NCI-H446 treated with DMSO at 0.1 percent for 48 hours (cell line): ENCODE measurements at regions not wholly inside any gene's neighbourhood (a gene's known extent, or its start where the extent isn't known, plus 50 kb on each side); places are given as distances from the start of the nearest gene placed in this dataset.

Experiments
- DNase-seq: peaks from one replicate; lab custom pipeline; 2025; lab: John Stamatoyannopoulos, UW

- DNase-seq = no peak
Observed at GRCh38 chr11:127713226-127713625, 712.7 kb upstream of the KIRREL3 start.

GRCh38 chr11:127711748-127712147, 711.2 kb upstream of the KIRREL3 start:
- no peak for DNase-seq

- no peak for DNase-seq
Observed at GRCh38 chr11:127710831-127711230, 710.3 kb upstream of the KIRREL3 start.

GRCh38 chr11:127709960-127710359, 709.4 kb upstream of the KIRREL3 start:
- no peak for DNase-seq

GRCh38 chr11:127693686-127694085, 693.1 kb upstream of the KIRREL3 start:
- no peak for DNase-seq

GRCh38 chr11:127683321-127683720, 682.8 kb upstream of the KIRREL3 start:
- DNase-seq = no peak

GRCh38 chr11:127679816-127680545, 679.4 kb upstream of the KIRREL3 start:
- no peak for DNase-seq

- no peak for DNase-seq
Observed at GRCh38 chr11:127678631-127679030, 678.1 kb upstream of the KIRREL3 start.

- no peak for DNase-seq
Observed at GRCh38 chr11:127677660-127678425, 677.3 kb upstream of the KIRREL3 start.

- DNase-seq = no peak
Observed at GRCh38 chr11:127675581-127675980, 675.0 kb upstream of the KIRREL3 start.

- no peak for DNase-seq
Observed at GRCh38 chr11:127674754-127675153, 674.2 kb upstream of the KIRREL3 start.

- no peak for DNase-seq
Observed at GRCh38 chr11:127670374-127671119, 670.0 kb upstream of the KIRREL3 start.

GRCh38 chr11:127656116-127656836, 655.7 kb upstream of the KIRREL3 start:
- DNase-seq = no peak

- no peak for DNase-seq
Observed at GRCh38 chr11:127653076-127653475, 652.5 kb upstream of the KIRREL3 start.

- no peak for DNase-seq
Observed at GRCh38 chr11:127651888-127652221, 651.3 kb upstream of the KIRREL3 start.

- no peak for DNase-seq
Observed at GRCh38 chr11:127651175-127651887, 650.8 kb upstream of the KIRREL3 start.

- DNase-seq = no peak
Observed at GRCh38 chr11:127649958-127650357, 649.4 kb upstream of the KIRREL3 start.

GRCh38 chr11:127649071-127649470, 648.5 kb upstream of the KIRREL3 start:
- no peak for DNase-seq

GRCh38 chr11:127648583-127648982, 648.0 kb upstream of the KIRREL3 start:
- DNase-seq = no peak

- DNase-seq = no peak
Observed at GRCh38 chr11:127644366-127644765, 643.8 kb upstream of the KIRREL3 start.

- DNase-seq = no peak
Observed at GRCh38 chr11:127643268-127644058, 642.9 kb upstream of the KIRREL3 start.
